WTC11 (cell line): ENCODE measurements at regions not wholly inside any gene's neighbourhood (a gene's known extent, or its start where the extent isn't known, plus 50 kb on each side); places are given as distances from the start of the nearest gene placed in this dataset.

ENCODE experiments used
- CTCF ChIP-seq: fragments of 200-600 bp; IDR thresholded peaks from 2 replicates; pipeline ENCODE4 v1.8.0; 2022; ENCODE audit warnings: antibody characterized with exemption
- IRF2 ChIP-seq: sonication (generic); formaldehyde crosslinking; IDR thresholded peaks from 2 replicates; pipeline ENCODE4 v1.8.0; 2022; ENCODE audit warnings: low read depth, missing genetic modification reagents, borderline replicate concordance
- JUN ChIP-seq: sonication (generic); formaldehyde crosslinking; IDR thresholded peaks from 2 replicates; pipeline ENCODE4 v1.8.0; 2023; ENCODE audit warnings: mild to moderate bottlenecking, missing genetic modification reagents

- no peak for TF ChIP-seq CTCF
- no peak for TF ChIP-seq JUN (CRISPR knock-in tag)
- no peak for TF ChIP-seq IRF2 (CRISPR knock-in tag)
Observed at GRCh38 chr9:90408659-90409058, 234.0 kb downstream of the DIRAS2 start.
